IMR-90 (cell line): ENCODE measurements at regions not wholly inside any gene's neighbourhood (a gene's known extent, or its start where the extent isn't known, plus 50 kb on each side); places are given as distances from the start of the nearest gene placed in this dataset.

Experiments used
- ATAC-seq: fragments of 200-7000 bp; cut with Tn5 transposase; 2 replicates; pipeline ENCODE4 v1.9.1; 2020; ENCODE audit warnings: low read depth, mild to moderate bottlenecking, moderate library complexity
- BruUV-seq: library from RNA; stranded (reverse); fragments of 400-500 nt; replicated peaks from 2 replicates; lab custom pipeline; 2021; lab: Mats Ljungman, UMichigan
- CTCF ChIA-PET: fragments of 300-600 bp; formaldehyde crosslinking; extraction: SDS; loops from one replicate; lab custom pipeline; 2021; ENCODE audit warnings: antibody characterized with exemption; lab: Yijun Ruan, JAX
- POLR2A ChIA-PET: fragments of 300-600 bp; sonication (Branson Sonifier 250); formaldehyde crosslinking; loops from one replicate; lab custom pipeline; 2022; ENCODE audit warnings: antibody characterized with exemption; ENCODE audit not compliant: unreplicated experiment; lab: Charles Lee
- DNase-seq: peaks from one replicate; pipeline ENCODE4 v3.0.0; 2013
- H2AFZ ChIP-seq: replicated peaks from 2 replicates; pipeline ENCODE3; 2013; ENCODE audit warnings: low read length, mild to moderate bottlenecking; ENCODE audit not compliant: poor library complexity
- H2AK5ac ChIP-seq: 2 replicates; pipeline ENCODE4 v1.6.1; 2013; ENCODE audit warnings: low read depth, low read length, inconsistent platforms
- H2AK9ac ChIP-seq: replicated peaks from 2 replicates; pipeline ENCODE3; 2013; ENCODE audit warnings: mild to moderate bottlenecking, low read depth, low read length, moderate library complexity; ENCODE audit not compliant: poor library complexity
- H2BK120ac ChIP-seq: 2 replicates; pipeline ENCODE4 v1.6.1; 2013; ENCODE audit warnings: low read depth, low read length, inconsistent platforms
- H2BK15ac ChIP-seq: 3 replicates; pipeline ENCODE4 v1.6.1; 2013; ENCODE audit warnings: low read depth, low read length, inconsistent platforms
- H2BK20ac ChIP-seq: 2 replicates; pipeline ENCODE4 v1.6.1; 2013; ENCODE audit warnings: low read depth, mild to moderate bottlenecking, inconsistent platforms, low read length, moderate library complexity
- H2BK5ac ChIP-seq: 2 replicates; pipeline ENCODE4 v1.6.1; 2013; ENCODE audit warnings: mild to moderate bottlenecking, low read depth, low read length, inconsistent platforms; ENCODE audit not compliant: poor library complexity, severe bottlenecking
- H3K14ac ChIP-seq: replicated peaks from 2 replicates; pipeline ENCODE4 v1.6.1; 2013; ENCODE audit warnings: low read depth, low read length, inconsistent platforms
- H3K18ac ChIP-seq: 2 replicates; pipeline ENCODE4 v1.6.1; 2013; ENCODE audit warnings: low read depth, low read length, control low read depth
- H3K23ac ChIP-seq: 2 replicates; pipeline ENCODE4 v1.6.1; 2013; ENCODE audit warnings: low read depth, low read length, inconsistent platforms
- H3K27ac ChIP-seq: 2 replicates; pipeline ENCODE4 v1.5.1; 2013; ENCODE audit warnings: mild to moderate bottlenecking, control low read depth, low read length; ENCODE audit not compliant: insufficient read depth
- H3K27me3 ChIP-seq: 2 replicates; pipeline ENCODE4 v1.6.1; 2013; ENCODE audit warnings: low read length; ENCODE audit not compliant: control insufficient read depth, insufficient read depth
- H3K36me3 ChIP-seq: 2 replicates; pipeline ENCODE4 v1.6.1; 2013; ENCODE audit warnings: low read length, mixed read lengths; ENCODE audit not compliant: control insufficient read depth, insufficient read depth
- H3K4ac ChIP-seq: 2 replicates; pipeline ENCODE4 v1.6.1; 2013; ENCODE audit warnings: low read depth, low read length, inconsistent platforms
- H3K4me1 ChIP-seq: 2 replicates; pipeline ENCODE4 v1.6.1; 2013; ENCODE audit warnings: low read length, mixed read lengths; ENCODE audit not compliant: control insufficient read depth, insufficient read depth
- H3K4me2 ChIP-seq: 2 replicates; pipeline ENCODE4 v1.6.1; 2013; ENCODE audit warnings: low read depth, mild to moderate bottlenecking, control low read depth, low read length, moderate library complexity
- H3K4me3 ChIP-seq: 2 replicates; pipeline ENCODE4 v1.5.1; 2013; ENCODE audit warnings: low read depth, mild to moderate bottlenecking, control low read depth, low read length, moderate library complexity; ENCODE audit not compliant: insufficient read depth
- H3K56ac ChIP-seq: 2 replicates; pipeline ENCODE4 v1.6.1; 2013; ENCODE audit warnings: low read length, inconsistent platforms; ENCODE audit not compliant: insufficient read depth; ENCODE audit errors: extremely low read depth
- H3K79me1 ChIP-seq, 2 experiments: 2 replicates each; pipeline ENCODE4 v1.6.1; 2013; ENCODE audit warnings: low read length in 2 of 2, inconsistent platforms in 1 of 2, low read depth in 1 of 2
- H3K9ac ChIP-seq: 2 replicates; pipeline ENCODE4 v1.6.1; 2013; ENCODE audit warnings: low read depth, low read length, control low read depth
- H3K9me1 ChIP-seq: 2 replicates; pipeline ENCODE4 v1.6.1; 2013; ENCODE audit warnings: low read length, inconsistent platforms; ENCODE audit not compliant: insufficient read depth
- H3K9me3 ChIP-seq: 2 replicates; pipeline ENCODE4 v1.6.1; 2013; ENCODE audit warnings: low read length; ENCODE audit not compliant: control insufficient read depth, insufficient read depth
- H4K20me1 ChIP-seq: 2 replicates; pipeline ENCODE4 v1.6.1; 2013; ENCODE audit warnings: low read length, inconsistent platforms; ENCODE audit not compliant: insufficient read depth
- H4K5ac ChIP-seq: 2 replicates; pipeline ENCODE4 v1.6.1; 2013; ENCODE audit warnings: mild to moderate bottlenecking, low read depth, low read length, control low read depth
- H4K8ac ChIP-seq, 2 experiments: 2 replicates each; pipeline ENCODE4 v1.6.1; 2013; ENCODE audit warnings: low read depth in 2 of 2, low read length in 2 of 2, control low read depth in 1 of 2, inconsistent platforms in 1 of 2
- H4K91ac ChIP-seq: 2 replicates; pipeline ENCODE4 v1.6.1; 2013; ENCODE audit warnings: low read depth, low read length, inconsistent platforms; ENCODE audit not compliant: insufficient read depth
- BHLHE40 ChIP-seq: fragments of 150-350 bp; IDR thresholded peaks from 2 replicates; pipeline ENCODE4 v1.6.1; 2016; ENCODE audit warnings: mild to moderate bottlenecking, low read depth, low read length
- CEBPB ChIP-seq: IDR thresholded peaks from 2 replicates; pipeline ENCODE4 v1.6.1; 2012; ENCODE audit warnings: low read depth, low read length, improper control_type of control experiment
- CHD1 ChIP-seq: IDR thresholded peaks from 2 replicates; pipeline ENCODE4 v1.6.1; 2012; ENCODE audit warnings: low read depth, low read length, improper control_type of control experiment
- FOS ChIP-seq: fragments of 150-350 bp; IDR thresholded peaks from 2 replicates; pipeline ENCODE4 v1.6.1; 2016; ENCODE audit warnings: low read depth, low read length
- MXI1 ChIP-seq: IDR thresholded peaks from 2 replicates; pipeline ENCODE4 v1.6.1; 2012; ENCODE audit warnings: low read depth, mild to moderate bottlenecking, low read length, moderate library complexity, borderline replicate concordance
- RCOR1 ChIP-seq: IDR thresholded peaks from 2 replicates; pipeline ENCODE4 v1.6.1; 2012; ENCODE audit warnings: mild to moderate bottlenecking, low read length, improper control_type of control experiment; ENCODE audit not compliant: insufficient replicate concordance
- SMC3 ChIP-seq: fragments of 150-350 bp; IDR thresholded peaks from 2 replicates; pipeline ENCODE4 v1.6.1; 2016; ENCODE audit warnings: low read depth, mild to moderate bottlenecking, antibody characterized with exemption, low read length, moderate library complexity
- WGBS, 2 experiments: methylation state at CpG; one replicate each; pipeline versions ENCODE4 v1.1.5 to v1.1.7; 2013; ENCODE audit warnings: missing lambda C conversion rate in 2 of 2; ENCODE audit not compliant: insufficient read length in 1 of 2; ENCODE audit errors: extremely low coverage in 2 of 2; 5-methylcytosine and 5-hydroxymethylcytosine counted together
- dilution Hi-C: fragments of 300-500 bp; cut with HindIII; formaldehyde crosslinking; loops from one replicate; pipeline ENCODE4 v1.14.3; 2018; ENCODE audit warnings: low sequenced_read_pairs; ENCODE audit not compliant: unreplicated experiment
- in situ Hi-C: fragments of 300-500 bp; cut with MboI; formaldehyde crosslinking; loops from 3 replicates; pipeline ENCODE4 v1.14.3; 2019; ENCODE audit warnings: low sequenced_read_pairs, inconsistent platforms, mixed read lengths
- intact Hi-C: fragments of 100-400 bp; cut with micrococcal nuclease; formaldehyde crosslinking; loops from 2 replicates; pipeline ENCODE4 v1.10.0; 2022

DNA sequence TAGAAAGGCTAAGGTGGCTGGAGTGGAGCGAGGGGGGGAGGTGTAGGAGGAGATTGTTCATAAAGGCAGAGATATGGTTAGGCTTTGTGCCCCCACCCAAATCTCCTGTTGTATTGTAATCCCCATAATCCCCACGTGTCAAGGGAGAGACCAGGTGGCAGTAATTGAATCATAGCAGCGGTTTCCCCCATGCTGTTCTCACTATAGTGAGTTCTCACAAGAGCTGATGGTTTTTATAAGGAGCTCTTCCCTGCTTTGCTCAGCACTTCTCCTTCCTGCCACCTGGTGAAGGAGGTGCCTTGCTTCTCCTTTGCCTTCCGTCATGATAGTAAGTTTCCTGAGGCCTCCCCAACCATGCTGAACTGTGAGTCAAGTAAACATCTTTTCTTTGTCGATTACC is 64.7 kb upstream of the CFAP161 start:
- no peak overlapping the region for H2AK9ac ChIP-seq

More for the DNA sequence above, 64.7 kb upstream of the CFAP161 start:
- no peak for DNase-seq
- Histone ChIP-seq H3K36me3 (no peaks in the 10 kb centered on the region), H3K27ac (no peak overlapping the region), H3K18ac (no peak overlapping the region), H2BK20ac (no peak overlapping the region), H4K20me1 (no peaks in the 10 kb centered on the region), H4K5ac (no peak overlapping the region), H3K4me3 (no peak overlapping the region), H3K4me1 (peaks cover 4% of the 10 kb centered on the region; the same call in 1 of the 2 replicates), H3K9me1 (no peaks in the 10 kb centered on the region), H2BK5ac (no peak overlapping the region), H3K14ac (no peak overlapping the region), H3K9me3 (no peaks in the 10 kb centered on the region), H4K8ac (no peak overlapping the region), H2AK5ac (no peak overlapping the region), H3K4ac (no peak overlapping the region), H3K9ac (no peak overlapping the region), H3K79me1 (no peaks in the 10 kb centered on the region), H3K23ac (no peak overlapping the region), H2AFZ (no peak overlapping the region), H2BK120ac (no peak overlapping the region), H3K56ac (no peak overlapping the region), H2BK15ac (no peak overlapping the region), H4K91ac (no peak overlapping the region), H3K4me2 (no peak overlapping the region), H3K27me3 (peaks cover 6% of the 10 kb centered on the region; the same call in 1 of the 2 replicates)
- intact Hi-C loops (no loop called here), in situ Hi-C loops (no loop called here), dilution Hi-C loops (no loop called here)
- POLR2A ChIA-PET = no interaction called here
- no peak for ATAC-seq
- TF ChIP-seq CHD1 (no peak), FOS (no peak), RCOR1 (no peak), CEBPB (no peak), MXI1 (no peak), BHLHE40 (no peak), SMC3 (no peak)
- no TSS peak for BruUV-seq
- WGBS, 2 experiments = no CpG with 5 or more reads among the region's 5 CpGs
- CTCF ChIA-PET = no interaction called here
